ENCODE measurements at regions not wholly inside any gene's neighbourhood (a gene's known extent, or its start where the extent isn't known, plus 50 kb on each side); places are given as distances from the start of the nearest gene placed in this dataset.

DNA sequence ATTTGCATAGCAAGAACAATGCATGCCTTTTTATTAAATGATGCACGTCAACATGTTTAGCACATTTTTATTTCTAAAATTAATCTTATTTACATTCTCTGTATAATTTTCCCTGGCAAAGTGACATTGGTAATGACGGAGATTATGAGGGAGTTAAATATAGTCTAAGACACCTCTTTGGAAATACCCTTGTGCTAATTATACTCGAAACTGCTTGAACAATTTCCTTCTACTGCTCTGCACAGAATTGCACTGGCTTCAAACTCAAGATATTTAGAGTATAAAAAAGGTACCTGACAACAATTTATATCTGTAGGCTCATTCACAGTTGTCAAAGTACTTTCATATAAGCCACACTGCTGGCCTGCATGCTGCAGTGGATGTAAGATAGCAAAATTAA, 602.7 kb downstream of the NXPH1 start:
- TF ChIP-seq, protein P1, sequence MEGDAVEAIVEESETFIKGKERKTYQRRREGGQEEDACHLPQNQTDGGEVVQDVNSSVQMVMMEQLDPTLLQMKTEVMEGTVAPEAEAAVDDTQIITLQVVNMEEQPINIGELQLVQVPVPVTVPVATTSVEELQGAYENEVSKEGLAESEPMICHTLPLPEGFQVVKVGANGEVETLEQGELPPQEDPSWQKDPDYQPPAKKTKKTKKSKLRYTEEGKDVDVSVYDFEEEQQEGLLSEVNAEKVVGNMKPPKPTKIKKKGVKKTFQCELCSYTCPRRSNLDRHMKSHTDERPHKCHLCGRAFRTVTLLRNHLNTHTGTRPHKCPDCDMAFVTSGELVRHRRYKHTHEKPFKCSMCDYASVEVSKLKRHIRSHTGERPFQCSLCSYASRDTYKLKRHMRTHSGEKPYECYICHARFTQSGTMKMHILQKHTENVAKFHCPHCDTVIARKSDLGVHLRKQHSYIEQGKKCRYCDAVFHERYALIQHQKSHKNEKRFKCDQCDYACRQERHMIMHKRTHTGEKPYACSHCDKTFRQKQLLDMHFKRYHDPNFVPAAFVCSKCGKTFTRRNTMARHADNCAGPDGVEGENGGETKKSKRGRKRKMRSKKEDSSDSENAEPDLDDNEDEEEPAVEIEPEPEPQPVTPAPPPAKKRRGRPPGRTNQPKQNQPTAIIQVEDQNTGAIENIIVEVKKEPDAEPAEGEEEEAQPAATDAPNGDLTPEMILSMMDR (IDR thresholded peaks at IDR 0.05; ENCODE audit: low read depth, low read length), result no peak
- no peak for TF ChIP-seq POLR2A (IDR thresholded peaks at IDR 0.05; ENCODE audit: extremely low read depth, insufficient read length)
- TF ChIP-seq, protein P2, sequence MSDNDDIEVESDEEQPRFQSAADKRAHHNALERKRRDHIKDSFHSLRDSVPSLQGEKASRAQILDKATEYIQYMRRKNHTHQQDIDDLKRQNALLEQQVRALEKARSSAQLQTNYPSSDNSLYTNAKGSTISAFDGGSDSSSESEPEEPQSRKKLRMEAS (IDR thresholded peaks at IDR 0.05; ENCODE audit: low read depth, low read length), result no peak

Measured in NB4 (cell line).